HepG2 (cell line): ENCODE measurements at regions not wholly inside any gene's neighbourhood (a gene's known extent, or its start where the extent isn't known, plus 50 kb on each side); places are given as distances from the start of the nearest gene placed in this dataset.

ENCODE experiments used
- ATAC-seq: fragments of 200-7000 bp; cut with Tn5 transposase; 3 replicates; pipeline ENCODE4 v1.9.1; 2020; ENCODE audit warnings: mild to moderate bottlenecking, moderate library complexity
- BruUV-seq: library from RNA; stranded (reverse); fragments of 400-500 nt; replicated peaks from 2 replicates; lab custom pipeline; 2021; lab: Mats Ljungman, UMichigan
- CTCF ChIA-PET: fragments of 300-600 bp; formaldehyde crosslinking; extraction: SDS; loops from one replicate; lab custom pipeline; 2021; ENCODE audit warnings: low total read pairs, inconsistent platforms, low intra/inter-chr PET ratio; lab: Yijun Ruan, JAX
- POLR2A ChIA-PET: fragments of 350-600 bp; sonication (Branson Sonifier 250); formaldehyde crosslinking; loops from one replicate; lab custom pipeline; 2020; ENCODE audit warnings: antibody characterized with exemption, inconsistent platforms; lab: Yijun Ruan, JAX
- DNase-seq: peaks from one replicate; pipeline ENCODE4 v3.0.0-alpha.2; 2015; ENCODE audit warnings: low spot score
- FAIRE-seq: peaks from 3 replicates; lab custom pipeline; 2011; peaks lifted over from hg19 to GRCh38; lab: Jason Lieb, UNC
- H2AFZ ChIP-seq: one replicate; pipeline ENCODE4 v1.6.1; 2011; ENCODE audit warnings: low read length, inconsistent platforms
- H3K27ac ChIP-seq: fragments of 300-600 bp; 3 replicates; pipeline ENCODE4 v1.8.0; 2011; ENCODE audit warnings: mixed run types, mild to moderate bottlenecking, mixed read lengths, low read length, inconsistent platforms; ENCODE audit not compliant: insufficient read depth; ENCODE audit errors: extremely low read length
- H3K27me3 ChIP-seq, 2 experiments: fragments of 200-600 bp in 1 of 2; 2 replicates in 1 of 2; 3 replicates in 1 of 2; pipeline versions ENCODE4 v1.6.0 to v1.8.0; 2011; ENCODE audit warnings: low read length in 2 of 2, mild to moderate bottlenecking in 2 of 2, moderate library complexity in 2 of 2, inconsistent platforms in 1 of 2; ENCODE audit not compliant: insufficient read depth in 2 of 2, control insufficient read depth in 1 of 2
- H3K36me3 ChIP-seq, 2 experiments: fragments of 200-600 bp in 1 of 2; replicated peaks in 1 of 2; 2 replicates in 1 of 2; 3 replicates in 1 of 2; pipeline versions ENCODE4 v1.5.1 to v1.8.0; 2011; ENCODE audit warnings: low read length in 2 of 2, inconsistent platforms in 1 of 2; ENCODE audit not compliant: insufficient read depth in 2 of 2, control insufficient read depth in 1 of 2
- H3K4me1 ChIP-seq: 2 replicates; pipeline ENCODE4 v1.5.1; 2012; ENCODE audit warnings: low read length, inconsistent platforms; ENCODE audit not compliant: insufficient read depth
- H3K4me2 ChIP-seq: 2 replicates; pipeline ENCODE4 v1.6.0; 2011; ENCODE audit warnings: low read depth, low read length, inconsistent platforms
- H3K4me3 ChIP-seq, 3 experiments: fragments of 200-600 bp in 1 of 3; sonication (generic), shearing (Covaris generic) in 1 of 3; replicated peaks in 1 of 3; 2 replicates each; pipeline ENCODE4 v1.5.1; 2011 to 2016; ENCODE audit warnings: low read length in 3 of 3, inconsistent platforms in 2 of 3, low read depth in 2 of 3, mild to moderate bottlenecking in 2 of 3, control low read depth in 1 of 3, mixed read lengths in 1 of 3; ENCODE audit not compliant: insufficient read depth in 1 of 3
- H3K79me2 ChIP-seq: one replicate; pipeline ENCODE4 v1.6.1; 2011; ENCODE audit warnings: low read length, inconsistent platforms; ENCODE audit not compliant: insufficient read depth
- H3K9ac ChIP-seq: 2 replicates; pipeline ENCODE4 v1.6.0; 2011; ENCODE audit warnings: mild to moderate bottlenecking, low read depth, low read length, inconsistent platforms; ENCODE audit not compliant: insufficient read depth
- H3K9me3 ChIP-seq: 2 replicates; pipeline ENCODE4 v1.5.1; 2012; ENCODE audit warnings: mild to moderate bottlenecking, low read length
- H4K20me1 ChIP-seq: 2 replicates; pipeline ENCODE4 v1.6.0; 2011; ENCODE audit warnings: inconsistent platforms, mild to moderate bottlenecking, low read length, moderate library complexity; ENCODE audit not compliant: insufficient read depth
- CREBL2 ChIP-seq: sonication (generic); formaldehyde crosslinking; IDR thresholded peaks from 2 replicates; pipeline ENCODE4 v1.8.1; 2023; ENCODE audit warnings: missing genetic modification reagents, mild to moderate bottlenecking, borderline replicate concordance
- DDIT3 ChIP-seq: sonication (generic); formaldehyde crosslinking; IDR thresholded peaks from 2 replicates; pipeline ENCODE4 v1.4.0; 2020; ENCODE audit warnings: mild to moderate bottlenecking, missing genetic modification reagents
- FOXO4 ChIP-seq: sonication (generic); formaldehyde crosslinking; conservative IDR thresholded peaks from 2 replicates; pipeline ENCODE4 v1.8.1; 2023; ENCODE audit warnings: missing genetic modification reagents
- GPN1 ChIP-seq: sonication (generic); formaldehyde crosslinking; IDR thresholded peaks from 2 replicates; pipeline ENCODE4 v1.5.1; 2020; ENCODE audit warnings: missing genetic modification reagents, borderline replicate concordance
- THAP9 ChIP-seq: sonication (generic); formaldehyde crosslinking; IDR thresholded peaks from 2 replicates; pipeline ENCODE4; 2020; ENCODE audit warnings: missing genetic modification reagents, mild to moderate bottlenecking, borderline replicate concordance
- ZFY ChIP-seq: sonication (generic); formaldehyde crosslinking; IDR thresholded peaks from 2 replicates; pipeline ENCODE4 v1.4.0; 2020; ENCODE audit warnings: missing genetic modification reagents
- ZNF83 ChIP-seq: sonication (generic); formaldehyde crosslinking; IDR thresholded peaks from 2 replicates; pipeline ENCODE4 v1.4.0; 2020; ENCODE audit warnings: missing genetic modification reagents, mild to moderate bottlenecking, borderline replicate concordance
- WGBS: methylation state at CpG from one replicate; pipeline ENCODE4 v1.1.6; 2017; ENCODE audit warnings: low lambda C conversion rate; 5-methylcytosine and 5-hydroxymethylcytosine counted together
- in situ Hi-C: cut with HindIII; loops from 2 replicates; pipeline ENCODE4 v1.10.0; 2017; ENCODE audit warnings: low pct_unique_long_range_greater_than_20kb; ENCODE audit not compliant: extremely low pct_ligation_motif_present
- intact Hi-C: fragments of 100-400 bp; cut with micrococcal nuclease; formaldehyde crosslinking; loops from one replicate; pipeline ENCODE4 v1.10.0; 2022; ENCODE audit not compliant: unreplicated experiment
- TF ChIP-seq, protein P1 (sequence below): sonication (generic); formaldehyde crosslinking; IDR thresholded peaks from 2 replicates; pipeline ENCODE4 v1.4.0; 2020; ENCODE audit warnings: mild to moderate bottlenecking, missing genetic modification reagents
- TF ChIP-seq, protein P2 (sequence below): sonication (generic); formaldehyde crosslinking; IDR thresholded peaks from 2 replicates; pipeline ENCODE4 v1.9.0; 2021; ENCODE audit warnings: missing genetic modification reagents, borderline replicate concordance

DNA sequence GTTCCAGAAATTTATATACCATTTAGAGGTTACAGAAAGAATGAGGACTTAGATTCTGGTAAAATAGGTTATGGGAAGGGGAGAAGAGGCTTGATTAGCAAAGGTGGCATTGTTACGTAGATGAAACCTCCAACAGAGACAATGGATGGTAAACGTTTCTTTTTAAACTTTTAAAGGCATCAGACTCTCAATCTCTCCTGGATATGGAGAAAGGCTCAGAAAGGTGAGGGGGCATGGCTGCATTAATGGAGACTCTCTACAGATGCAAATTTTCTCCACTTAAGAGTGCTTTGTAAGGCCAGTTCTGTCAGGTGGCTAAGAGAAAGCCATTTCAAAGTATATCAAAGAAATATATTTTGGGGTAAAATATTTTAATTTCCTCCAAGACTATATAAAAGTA, 240.9 kb upstream of the PTER start:
- Histone ChIP-seq H3K4me2 (no peak overlapping the region), H3K9me3 (no peaks in the 10 kb centered on the region; the same call in 1 of the 2 replicates), H3K27ac (no peak overlapping the region), H2AFZ (no peak overlapping the region), H3K79me2 (no peaks in the 10 kb centered on the region), H3K27me3 (no peaks in the 10 kb centered on the region), H3K4me1 (no peaks in the 10 kb centered on the region), H3K4me3 (no peak overlapping the region), H4K20me1 (no peaks in the 10 kb centered on the region), H3K36me3 (no peaks in the 10 kb centered on the region)
- in situ Hi-C loops (no loop called here), intact Hi-C loops (no loop called here)
- BruUV-seq: no TSS peak
- DNase-seq (no peak), ATAC-seq (no peak)
- 7% methylated on average over 2 of the region's 2 CpGs for WGBS
- POLR2A ChIA-PET: no interaction called here
- CTCF ChIA-PET: no interaction called here
- TF ChIP-seq DDIT3 (CRISPR knock-in tag) (no peak), CREBL2 (no peak), FOXO4 (no peak), ZFY (CRISPR knock-in tag) (no peak), ZNF83 (CRISPR knock-in tag) (no peak), GPN1 (CRISPR knock-in tag) (no peak), THAP9 (CRISPR knock-in tag) (no peak)
- TF ChIP-seq, protein P1, sequence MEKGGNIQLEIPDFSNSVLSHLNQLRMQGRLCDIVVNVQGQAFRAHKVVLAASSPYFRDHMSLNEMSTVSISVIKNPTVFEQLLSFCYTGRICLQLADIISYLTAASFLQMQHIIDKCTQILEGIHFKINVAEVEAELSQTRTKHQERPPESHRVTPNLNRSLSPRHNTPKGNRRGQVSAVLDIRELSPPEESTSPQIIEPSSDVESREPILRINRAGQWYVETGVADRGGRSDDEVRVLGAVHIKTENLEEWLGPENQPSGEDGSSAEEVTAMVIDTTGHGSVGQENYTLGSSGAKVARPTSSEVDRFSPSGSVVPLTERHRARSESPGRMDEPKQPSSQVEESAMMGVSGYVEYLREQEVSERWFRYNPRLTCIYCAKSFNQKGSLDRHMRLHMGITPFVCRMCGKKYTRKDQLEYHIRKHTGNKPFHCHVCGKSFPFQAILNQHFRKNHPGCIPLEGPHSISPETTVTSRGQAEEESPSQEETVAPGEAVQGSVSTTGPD (CRISPR knock-in tag): no peak
- TF ChIP-seq, protein P2, sequence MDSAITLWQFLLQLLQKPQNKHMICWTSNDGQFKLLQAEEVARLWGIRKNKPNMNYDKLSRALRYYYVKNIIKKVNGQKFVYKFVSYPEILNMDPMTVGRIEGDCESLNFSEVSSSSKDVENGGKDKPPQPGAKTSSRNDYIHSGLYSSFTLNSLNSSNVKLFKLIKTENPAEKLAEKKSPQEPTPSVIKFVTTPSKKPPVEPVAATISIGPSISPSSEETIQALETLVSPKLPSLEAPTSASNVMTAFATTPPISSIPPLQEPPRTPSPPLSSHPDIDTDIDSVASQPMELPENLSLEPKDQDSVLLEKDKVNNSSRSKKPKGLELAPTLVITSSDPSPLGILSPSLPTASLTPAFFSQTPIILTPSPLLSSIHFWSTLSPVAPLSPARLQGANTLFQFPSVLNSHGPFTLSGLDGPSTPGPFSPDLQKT (CRISPR knock-in tag): no peak
- TF ChIP-seq, all 625 proteins: peak for 0
- no peak for FAIRE-seq
- H3K9ac ChIP-seq: no peak overlapping the region
